Gastroesophageal sphincter (tissue), 4 donors: ENCODE measurements at regions not wholly inside any gene's neighbourhood (a gene's known extent, or its start where the extent isn't known, plus 50 kb on each side); places are given as distances from the start of the nearest gene placed in this dataset.

Experiments
- ATAC-seq: fragments of 150-250 bp; one replicate; pipeline ENCODE4 v1.9.1; 2016; ENCODE audit warnings: mild to moderate bottlenecking, moderate library complexity
- H3K27ac ChIP-seq, 4 donors: fragments of 200-600 bp; sonication (generic) in 3 of 4; 1 replicate in 3 of 4; 2 replicates in 1 of 4; pipeline ENCODE4 v1.5.1; 2016 to 2019
- H3K27me3 ChIP-seq: fragments of 200-600 bp; sonication (generic); one replicate; pipeline ENCODE4 v1.5.1; 2019
- H3K36me3 ChIP-seq, 2 donors: fragments of 200-600 bp; sonication (generic); one replicate each; pipeline ENCODE4 v1.5.1; 2019; ENCODE audit warnings: control low read depth in 1 of 2
- H3K4me1 ChIP-seq, 3 donors: fragments of 200-600 bp; sonication (generic); 1 replicate in 2 of 3; 2 replicates in 1 of 3; pipeline ENCODE4 v1.5.1; 2016 to 2019; ENCODE audit warnings: control low read depth in 2 of 3
- H3K4me3 ChIP-seq, 2 donors: fragments of 200-600 bp; sonication (generic); one replicate each; pipeline ENCODE4 v1.5.1; 2019; ENCODE audit warnings: mild to moderate bottlenecking in 1 of 2, moderate library complexity in 1 of 2
- H3K9me3 ChIP-seq, 3 donors: fragments of 200-600 bp; sonication (generic); one replicate each; pipeline ENCODE4 v1.5.1; 2017 to 2019; ENCODE audit warnings: control low read depth in 2 of 3
- EP300 ChIP-seq: sonication (generic); formaldehyde crosslinking; IDR thresholded peaks from one replicate; pipeline ENCODE4 v1.6.1; 2017; ENCODE audit warnings: antibody characterized with exemption, mild to moderate bottlenecking
- POLR2A ChIP-seq, 2 donors: fragments of 450-650 bp; IDR thresholded peaks; one replicate each; pipeline ENCODE4 v1.6.1; 2017; ENCODE audit warnings: antibody characterized with exemption in 2 of 2, mild to moderate bottlenecking in 2 of 2, moderate library complexity in 1 of 2
- POLR2AphosphoS5 ChIP-seq: sonication (generic); formaldehyde crosslinking; IDR thresholded peaks from one replicate; pipeline ENCODE4 v1.6.1; 2017; ENCODE audit warnings: antibody characterized with exemption
- WGBS, 2 donors: methylation state at CpG; one replicate each; pipeline ENCODE4 v1.1.5; 2018; ENCODE audit warnings: low coverage in 1 of 2; 5-methylcytosine and 5-hydroxymethylcytosine counted together
- TF ChIP-seq, protein P1 (sequence below), 4 experiments: fragments of 200-600 bp in 2 of 4; fragments of 450-650 bp in 2 of 4; sonication (generic) in 1 of 4; IDR thresholded peaks; one replicate each; pipeline ENCODE4 v1.5.1; 2017 to 2019; ENCODE audit warnings: antibody characterized with exemption in 4 of 4, mild to moderate bottlenecking in 2 of 4, moderate library complexity in 2 of 4

GRCh38 chr17:27233776-27234175, 60.1 kb upstream of the WSB1 start:
- no peak overlapping the region for H3K27ac ChIP-seq
- H3K4me3 ChIP-seq = no peak overlapping the region
- no peaks in the 10 kb centered on the region for H3K9me3 ChIP-seq
- peaks cover 0 to 6% (median 0%) of the 10 kb centered on the region in 3 donors for H3K4me1 ChIP-seq
- H3K36me3 ChIP-seq = no peaks in the 10 kb centered on the region
- no peak for ATAC-seq
- no peaks in the 10 kb centered on the region for H3K27me3 ChIP-seq
- TF ChIP-seq, protein P1, sequence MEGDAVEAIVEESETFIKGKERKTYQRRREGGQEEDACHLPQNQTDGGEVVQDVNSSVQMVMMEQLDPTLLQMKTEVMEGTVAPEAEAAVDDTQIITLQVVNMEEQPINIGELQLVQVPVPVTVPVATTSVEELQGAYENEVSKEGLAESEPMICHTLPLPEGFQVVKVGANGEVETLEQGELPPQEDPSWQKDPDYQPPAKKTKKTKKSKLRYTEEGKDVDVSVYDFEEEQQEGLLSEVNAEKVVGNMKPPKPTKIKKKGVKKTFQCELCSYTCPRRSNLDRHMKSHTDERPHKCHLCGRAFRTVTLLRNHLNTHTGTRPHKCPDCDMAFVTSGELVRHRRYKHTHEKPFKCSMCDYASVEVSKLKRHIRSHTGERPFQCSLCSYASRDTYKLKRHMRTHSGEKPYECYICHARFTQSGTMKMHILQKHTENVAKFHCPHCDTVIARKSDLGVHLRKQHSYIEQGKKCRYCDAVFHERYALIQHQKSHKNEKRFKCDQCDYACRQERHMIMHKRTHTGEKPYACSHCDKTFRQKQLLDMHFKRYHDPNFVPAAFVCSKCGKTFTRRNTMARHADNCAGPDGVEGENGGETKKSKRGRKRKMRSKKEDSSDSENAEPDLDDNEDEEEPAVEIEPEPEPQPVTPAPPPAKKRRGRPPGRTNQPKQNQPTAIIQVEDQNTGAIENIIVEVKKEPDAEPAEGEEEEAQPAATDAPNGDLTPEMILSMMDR (IDR thresholded peaks at IDR 0.05) = no peak
- TF ChIP-seq POLR2A (IDR thresholded peaks at IDR 0.05) (no peak), EP300 (no peak), POLR2AphosphoS5 (no peak)
- WGBS, 2 donors = 21 to 71% methylated on average over 2 to 3 of the region's 5 CpGs

- Histone ChIP-seq H3K9me3 (no peaks in the 10 kb centered on the region), H3K4me3 (no peak overlapping the region), H3K27me3 (no peaks in the 10 kb centered on the region), H3K36me3 (no peaks in the 10 kb centered on the region), H3K4me1 (peaks cover 0 to 18% (median 5%) of the 10 kb centered on the region in 3 donors), H3K27ac (no peak overlapping the region)
- ATAC-seq = peak; percentile 76
- TF ChIP-seq, protein P1 (IDR thresholded peaks at IDR 0.05) = peak; percentile 91 to 97 (median 96)
- TF ChIP-seq POLR2AphosphoS5 = no peak
- 47 to 50% methylated on average over 3 of the region's 3 CpGs for WGBS, 2 donors
Measured at GRCh38 chr17:27236717-27237315, 57.1 kb upstream of the WSB1 start.

- ATAC-seq = no peak
Measured at GRCh38 chr17:27237890-27238289, 56.0 kb upstream of the WSB1 start.

DNA sequence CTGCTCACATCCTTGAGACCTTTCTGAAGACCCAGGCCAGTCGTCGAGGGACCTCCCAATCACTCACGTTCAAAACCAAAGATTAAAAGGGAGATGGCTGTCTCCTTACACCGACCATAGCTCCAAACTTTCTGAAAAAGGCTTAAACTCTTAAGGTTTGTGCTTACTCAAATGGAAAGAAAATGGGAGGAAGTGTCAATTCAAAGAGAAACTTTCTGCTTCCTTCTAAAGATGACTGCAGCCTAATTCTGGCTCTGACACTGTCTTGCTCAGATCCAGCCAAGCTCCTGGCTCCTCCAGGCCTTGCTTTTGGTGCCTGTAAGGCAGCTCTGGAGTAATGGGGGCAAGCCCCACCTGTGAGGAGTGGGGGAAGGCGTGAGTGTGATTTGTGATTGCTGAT, 54.9 kb upstream of the WSB1 start:
- H3K4me1 ChIP-seq = peaks cover under 1 to 28% (median 10%) of the 10 kb centered on the region in 3 donors
- 65 to 83% methylated on average over 1 to 5 of the region's 5 CpGs for WGBS, 2 donors
- no peaks in the 10 kb centered on the region for H3K27me3 ChIP-seq
- peak overlapping the region in 2 of 4 donors; percentile 27 for H3K27ac ChIP-seq
- no peak overlapping the region for H3K4me3 ChIP-seq
- no peaks in the 10 kb centered on the region for H3K36me3 ChIP-seq
- no peaks in the 10 kb centered on the region for H3K9me3 ChIP-seq
- TF ChIP-seq EP300 (no peak), POLR2A (IDR thresholded peaks at IDR 0.05) (no peak), POLR2AphosphoS5 (no peak)
- TF ChIP-seq, protein P1 (IDR thresholded peaks at IDR 0.05) = no peak
- no peak for ATAC-seq

More at GRCh38 chr17:27237890-27238289, 56.0 kb upstream of the WSB1 start:
- TF ChIP-seq, protein P1 (IDR thresholded peaks at IDR 0.05) = no peak
- no peak for TF ChIP-seq POLR2A (IDR thresholded peaks at IDR 0.05)
- no peak for TF ChIP-seq POLR2AphosphoS5
- no peak for TF ChIP-seq EP300
- Histone ChIP-seq H3K4me1 (peaks cover 0 to 24% (median 7%) of the 10 kb centered on the region in 3 donors), H3K4me3 (no peak overlapping the region), H3K27me3 (no peaks in the 10 kb centered on the region), H3K9me3 (no peaks in the 10 kb centered on the region), H3K36me3 (no peaks in the 10 kb centered on the region), H3K27ac (no peak overlapping the region)
- WGBS, 2 donors = 70% methylated on average over 2 of the region's 7 CpGs; no CpG with 5 or more reads in 1 of the 2 donors

DNA sequence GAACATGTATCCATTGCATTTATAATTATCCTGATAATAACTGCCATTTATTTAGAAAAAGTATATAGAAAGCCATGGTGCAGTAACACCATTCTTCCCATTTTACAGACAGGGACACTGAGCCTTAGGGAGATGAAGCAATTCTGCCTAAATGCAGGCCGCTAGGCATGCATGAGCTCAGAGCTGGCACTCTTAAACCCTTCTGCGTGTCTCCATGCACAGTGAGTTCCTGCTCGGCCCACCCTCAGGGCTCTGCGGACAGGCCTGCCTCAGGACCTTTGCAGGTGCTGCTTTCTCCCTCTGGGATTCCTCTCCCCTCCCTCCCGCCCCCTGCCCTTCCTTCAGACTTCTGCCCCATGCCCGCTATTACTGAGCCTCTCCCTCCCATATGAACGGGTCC, 54.3 kb upstream of the WSB1 start:
- TF ChIP-seq EP300 = no peak
- TF ChIP-seq, protein P1 (IDR thresholded peaks at IDR 0.05) = no peak
- no peak for TF ChIP-seq POLR2AphosphoS5
- no peak for TF ChIP-seq POLR2A (IDR thresholded peaks at IDR 0.05)
- H3K27me3 ChIP-seq = no peaks in the 10 kb centered on the region
- H3K9me3 ChIP-seq = no peaks in the 10 kb centered on the region
- H3K36me3 ChIP-seq = no peaks in the 10 kb centered on the region
- H3K4me3 ChIP-seq = no peak overlapping the region
- 86 to 94% methylated on average over 3 to 6 of the region's 7 CpGs for WGBS, 2 donors
- H3K4me1 ChIP-seq = peaks cover 5 to 34% (median 15%) of the 10 kb centered on the region in 3 donors
- H3K27ac ChIP-seq = peak overlapping the region in 3 of 4 donors; percentile 12 to 52 (median 21)
- no peak for ATAC-seq
